Glutamatergic neuron (in vitro differentiated cells): ENCODE measurements at regions not wholly inside any gene's neighbourhood (a gene's known extent, or its start where the extent isn't known, plus 50 kb on each side); places are given as distances from the start of the nearest gene placed in this dataset.
"Not testable (repeated sequence)": the region's sequence is repeated elsewhere in the genome, so short reads cannot be mapped to it uniquely, and the experiment has no call there.

Source experiments
- DNase-seq: peaks from one replicate; pipeline ENCODE4 v3.0.0; 2022
- H3K27ac Mint-ChIP-seq: one replicate; pipeline ENCODE4 v1.8.0; 2020; ENCODE audit warnings: mild to moderate bottlenecking, mixed read lengths, inconsistent platforms; ENCODE audit not compliant: unreplicated experiment
- H3K27me3 Mint-ChIP-seq: one replicate; pipeline ENCODE4 v1.8.0; 2020; ENCODE audit warnings: mild to moderate bottlenecking, moderate library complexity, mixed read lengths, inconsistent platforms; ENCODE audit not compliant: unreplicated experiment
- H3K36me3 Mint-ChIP-seq: one replicate; pipeline ENCODE4 v1.8.0; 2020; ENCODE audit warnings: mild to moderate bottlenecking, mixed read lengths, inconsistent platforms; ENCODE audit not compliant: unreplicated experiment
- H3K4me1 Mint-ChIP-seq: one replicate; pipeline ENCODE4 v1.8.0; 2020; ENCODE audit warnings: mild to moderate bottlenecking, low read depth, mixed read lengths, inconsistent platforms; ENCODE audit not compliant: unreplicated experiment
- H3K4me3 Mint-ChIP-seq: one replicate; pipeline ENCODE4 v1.8.0; 2020; ENCODE audit warnings: mild to moderate bottlenecking, mixed read lengths, inconsistent platforms; ENCODE audit not compliant: unreplicated experiment
- H3K9me3 Mint-ChIP-seq: one replicate; pipeline ENCODE4 v1.8.0; 2020; ENCODE audit warnings: mild to moderate bottlenecking, moderate library complexity, mixed read lengths, inconsistent platforms; ENCODE audit not compliant: unreplicated experiment
- CTCF ChIP-seq: fragments of 200-600 bp; sonication (generic); IDR thresholded peaks from one replicate; pipeline ENCODE4 v1.5.0; 2021; ENCODE audit not compliant: partially characterized antibody, unreplicated experiment

GRCh38 chr11:69220561-69221051, 64.9 kb downstream of the SMIM38 start:
- Mint-ChIP-seq H3K27me3 (no peaks in the 10 kb centered on the region), H3K27ac (no peak overlapping the region), H3K9me3 (peaks cover 3% of the 10 kb centered on the region), H3K36me3 (peaks cover 12% of the 10 kb centered on the region), H3K4me1 (peaks cover 7% of the 10 kb centered on the region), H3K4me3 (no peak overlapping the region)
- no peak for TF ChIP-seq CTCF
- DNase-seq = no peak

GRCh38 chr11:69221086-69221485, 65.4 kb downstream of the SMIM38 start:
- TF ChIP-seq CTCF = no peak
- no peak for DNase-seq
- H3K4me3 Mint-ChIP-seq = no peak overlapping the region
- H3K9me3 Mint-ChIP-seq = no peaks in the 10 kb centered on the region
- H3K27me3 Mint-ChIP-seq = no peaks in the 10 kb centered on the region
- H3K36me3 Mint-ChIP-seq = peaks cover 15% of the 10 kb centered on the region
- H3K27ac Mint-ChIP-seq = no peak overlapping the region
- H3K4me1 Mint-ChIP-seq = peaks cover 2% of the 10 kb centered on the region

- not testable (repeated sequence) for H3K27me3 Mint-ChIP-seq, H3K4me1 Mint-ChIP-seq, DNase-seq, H3K9me3 Mint-ChIP-seq, H3K27ac Mint-ChIP-seq, H3K4me3 Mint-ChIP-seq
- peaks cover 20% of the 10 kb centered on the region for H3K36me3 Mint-ChIP-seq
Measured at GRCh38 chr11:69221636-69222035, 65.9 kb downstream of the SMIM38 start.

- no peak for DNase-seq
- no peaks in the 10 kb centered on the region for H3K27me3 Mint-ChIP-seq
- peaks cover 4% of the 10 kb centered on the region for H3K9me3 Mint-ChIP-seq
- no peak overlapping the region for H3K27ac Mint-ChIP-seq
- peaks cover 33% of the 10 kb centered on the region for H3K36me3 Mint-ChIP-seq
- H3K4me3 Mint-ChIP-seq = no peak overlapping the region
- no peak for TF ChIP-seq CTCF
- no peaks in the 10 kb centered on the region for H3K4me1 Mint-ChIP-seq
Measured at GRCh38 chr11:69227271-69227670, 66.7 kb upstream of the MYEOV start.

- Mint-ChIP-seq H3K9me3 (peaks cover 4% of the 10 kb centered on the region), H3K4me1 (peaks cover 4% of the 10 kb centered on the region), H3K27me3 (peaks cover 5% of the 10 kb centered on the region), H3K27ac (no peak overlapping the region), H3K4me3 (no peak overlapping the region), H3K36me3 (peaks cover 33% of the 10 kb centered on the region)
- DNase-seq = no peak
- no peak for TF ChIP-seq CTCF
Measured at GRCh38 chr11:69229511-69229910, 64.4 kb upstream of the MYEOV start.
